Left ventricle myocardium inferior (tissue), 1 donor: ENCODE measurements at regions not wholly inside any gene's neighbourhood (a gene's known extent, or its start where the extent isn't known, plus 50 kb on each side); places are given as distances from the start of the nearest gene placed in this dataset.

Source experiments
- DNase-seq: peaks from one replicate; pipeline ENCODE4 v3.0.0-alpha.2; 2020
- H3K27ac ChIP-seq: fragments of 200-600 bp; replicated peaks from 2 replicates; pipeline ENCODE4 v1.8.0; 2021
- H3K27me3 ChIP-seq: fragments of 200-600 bp; 2 replicates; pipeline ENCODE4 v1.8.0; 2021; ENCODE audit warnings: low read depth
- H3K36me3 ChIP-seq: fragments of 200-600 bp; 2 replicates; pipeline ENCODE4 v1.8.0; 2021
- H3K4me1 ChIP-seq: fragments of 200-600 bp; 2 replicates; pipeline ENCODE4 v1.8.0; 2021
- H3K4me3 ChIP-seq: fragments of 200-600 bp; 2 replicates; pipeline ENCODE4 v1.8.0; 2021; ENCODE audit warnings: mild to moderate bottlenecking, moderate library complexity
- H3K9me3 ChIP-seq: fragments of 200-600 bp; replicated peaks from 2 replicates; pipeline ENCODE4 v1.8.0; 2021
- CTCF ChIP-seq: fragments of 200-600 bp; IDR thresholded peaks from 2 replicates; pipeline ENCODE4 v1.8.0; 2021; ENCODE audit warnings: antibody characterized with exemption, mild to moderate bottlenecking, borderline replicate concordance
- intact Hi-C: fragments of 100-400 bp; cut with micrococcal nuclease; formaldehyde crosslinking; loops from one replicate; pipeline ENCODE4 v1.11.0; 2022
- donor health status: DM: no; HTN: yes; CAD: no; lungs with severe emphysema.

- Histone ChIP-seq H3K4me3 (no peak overlapping the region), H3K27ac (no peak overlapping the region), H3K9me3 (peaks cover 28% of the 10 kb centered on the region), H3K27me3 (no peaks in the 10 kb centered on the region), H3K36me3 (no peaks in the 10 kb centered on the region), H3K4me1 (no peaks in the 10 kb centered on the region)
- intact Hi-C loops, result no loop called here
- TF ChIP-seq CTCF, result no peak
- DNase-seq, result no peak
These were observed 259.7 kb downstream of the DAD1 start for GRCh38 chr14:22329371-22329770.

GRCh38 chr14:22325676-22326400 is 263.2 kb downstream of the DAD1 start:
- Histone ChIP-seq H3K4me3 (no peak overlapping the region), H3K36me3 (no peaks in the 10 kb centered on the region), H3K27me3 (no peaks in the 10 kb centered on the region), H3K27ac (no peak overlapping the region), H3K9me3 (peaks cover 28% of the 10 kb centered on the region), H3K4me1 (no peaks in the 10 kb centered on the region)
- no peak for DNase-seq
- intact Hi-C loops, result no loop called here
- no peak for TF ChIP-seq CTCF

- no peak overlapping the region for H3K4me3 ChIP-seq
- intact Hi-C loops, result loop anchor here (5.0 kb wide), 1 partner anchor 57 kb away; no protein-coding TSS in a partner anchor
- H3K36me3 ChIP-seq, result no peaks in the 10 kb centered on the region
- no peaks in the 10 kb centered on the region for H3K4me1 ChIP-seq
- H3K27ac ChIP-seq, result no peak overlapping the region
- no peaks in the 10 kb centered on the region for H3K9me3 ChIP-seq
- TF ChIP-seq CTCF, result no peak
- no peak for DNase-seq
- H3K27me3 ChIP-seq, result peaks cover 8% of the 10 kb centered on the region
These were observed 268.7 kb downstream of the DAD1 start for GRCh38 chr14:22320362-22320750.

GRCh38 chr14:22319526-22320361 is 269.3 kb downstream of the DAD1 start:
- peak; percentile 72 for TF ChIP-seq CTCF
- intact Hi-C loops, result loop anchor here (5.0 kb wide), 1 partner anchor 58 kb away; no protein-coding TSS in a partner anchor
- no peaks in the 10 kb centered on the region for H3K4me1 ChIP-seq
- no peak overlapping the region for H3K27ac ChIP-seq
- H3K9me3 ChIP-seq, result no peaks in the 10 kb centered on the region
- no peaks in the 10 kb centered on the region for H3K36me3 ChIP-seq
- H3K27me3 ChIP-seq, result peaks cover 8% of the 10 kb centered on the region
- no peak overlapping the region for H3K4me3 ChIP-seq
- no peak for DNase-seq

- H3K9me3 ChIP-seq, result no peaks in the 10 kb centered on the region
- H3K27ac ChIP-seq, result no peak overlapping the region
- TF ChIP-seq CTCF, result no peak
- no peaks in the 10 kb centered on the region for H3K36me3 ChIP-seq
- no peak overlapping the region for H3K4me3 ChIP-seq
- no peak for DNase-seq
- intact Hi-C loops, result no loop called here
- peaks cover 8% of the 10 kb centered on the region for H3K27me3 ChIP-seq
- no peaks in the 10 kb centered on the region for H3K4me1 ChIP-seq
These were observed 270.1 kb downstream of the DAD1 start for GRCh38 chr14:22318951-22319350.
